Stimulated activated naive B cell treated with anti-CD40 and anti-IgM and Interleukin-4, amounts not matched to agents 10 μg/mL and 1 μg/mL and 100 μg/mL, for 72 hours (primary cell): ENCODE measurements at regions not wholly inside any gene's neighbourhood (a gene's known extent, or its start where the extent isn't known, plus 50 kb on each side); places are given as distances from the start of the nearest gene placed in this dataset.
"Not testable (repeated sequence)": the region's sequence is repeated elsewhere in the genome, so short reads cannot be mapped to it uniquely, and the experiment has no call there.

ENCODE experiments used
- ATAC-seq, 2 donors: fragments of 150-1000 bp; cut with Tn5 transposase; replicated peaks; 2 replicates each; pipeline ENCODE4 v1.10.0; 2021; ENCODE audit warnings: moderate library complexity in 1 of 2
- DNase-seq: peaks from one replicate; pipeline ENCODE4 v3.0.0; 2021
- H3K27ac Mint-ChIP-seq: one replicate; pipeline ENCODE4 v1.8.0; 2022; ENCODE audit warnings: mild to moderate bottlenecking, mixed read lengths
- H3K27me3 Mint-ChIP-seq, 2 donors: one replicate each; pipeline ENCODE4 v1.8.0; 2022; ENCODE audit warnings: mixed read lengths in 2 of 2
- H3K36me3 Mint-ChIP-seq, 2 donors: one replicate each; pipeline ENCODE4 v1.8.0; 2022; ENCODE audit warnings: mixed read lengths in 2 of 2, mild to moderate bottlenecking in 1 of 2
- H3K4me1 Mint-ChIP-seq, 2 donors: one replicate each; pipeline ENCODE4 v1.8.0; 2022; ENCODE audit warnings: mixed read lengths in 2 of 2, mild to moderate bottlenecking in 1 of 2
- H3K4me3 Mint-ChIP-seq, 2 donors: one replicate each; pipeline ENCODE4 v1.8.0; 2022; ENCODE audit warnings: mild to moderate bottlenecking in 2 of 2, mixed read lengths in 2 of 2, moderate library complexity in 1 of 2
- H3K9me3 Mint-ChIP-seq, 2 donors: one replicate each; pipeline ENCODE4 v1.8.0; 2022; ENCODE audit warnings: mixed read lengths in 2 of 2, mild to moderate bottlenecking in 1 of 2

GRCh38 chr6:78693835-78694234 is 173.5 kb upstream of the IRAK1BP1 start:
- H3K9me3 Mint-ChIP-seq = peaks cover 2 to 4% of the 10 kb centered on the region in 2 donors
- no peak for DNase-seq
- H3K4me3 Mint-ChIP-seq = no peak overlapping the region
- no peaks in the 10 kb centered on the region for H3K36me3 Mint-ChIP-seq
- no peak overlapping the region for H3K27ac Mint-ChIP-seq
- no peak for ATAC-seq
- no peaks in the 10 kb centered on the region for H3K27me3 Mint-ChIP-seq
- no peaks in the 10 kb centered on the region for H3K4me1 Mint-ChIP-seq

- DNase-seq, H3K36me3 Mint-ChIP-seq, ATAC-seq, H3K9me3 Mint-ChIP-seq, H3K27me3 Mint-ChIP-seq, H3K4me1 Mint-ChIP-seq, H3K4me3 Mint-ChIP-seq, H3K27ac Mint-ChIP-seq: not testable (repeated sequence)
Observed at GRCh38 chr6:78694628-78695027, 172.7 kb upstream of the IRAK1BP1 start.

GRCh38 chr6:78700991-78701390 is 166.4 kb upstream of the IRAK1BP1 start:
- Mint-ChIP-seq H3K36me3 (no peaks in the 10 kb centered on the region), H3K27me3 (no peaks in the 10 kb centered on the region), H3K4me3 (no peak overlapping the region), H3K27ac (no peak overlapping the region), H3K9me3 (peaks cover 0 to 2% of the 10 kb centered on the region in 2 donors), H3K4me1 (no peaks in the 10 kb centered on the region)
- DNase-seq (no peak), ATAC-seq (no peak)

- ATAC-seq = no peak
- Mint-ChIP-seq H3K36me3 (no peaks in the 10 kb centered on the region), H3K27me3 (no peaks in the 10 kb centered on the region), H3K27ac (no peak overlapping the region), H3K4me1 (no peaks in the 10 kb centered on the region), H3K9me3 (peaks cover 0 to 2% of the 10 kb centered on the region in 2 donors), H3K4me3 (no peak overlapping the region)
- no peak for DNase-seq
Observed at GRCh38 chr6:78701407-78701806, 165.9 kb upstream of the IRAK1BP1 start.

DNA sequence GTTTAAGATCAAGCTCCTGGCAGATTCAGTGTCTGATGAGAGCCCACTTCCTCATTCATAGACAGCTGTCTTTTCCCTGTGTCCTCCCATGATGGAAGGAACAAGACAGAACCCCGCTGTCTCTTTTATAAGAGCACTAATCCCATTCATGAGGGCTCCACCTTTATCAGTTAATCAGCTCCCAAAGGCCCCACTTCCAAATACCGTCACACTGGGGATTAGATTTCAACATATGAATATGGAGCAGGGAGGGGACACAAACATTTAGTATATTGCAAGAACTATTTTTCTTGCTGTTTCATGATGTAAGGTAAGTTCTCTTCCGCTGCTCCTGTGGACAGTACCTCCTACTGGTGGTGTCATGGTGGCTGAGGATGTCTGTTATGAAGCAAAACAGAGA is 158.3 kb upstream of the IRAK1BP1 start:
- H3K36me3 Mint-ChIP-seq = no peaks in the 10 kb centered on the region
- H3K4me3 Mint-ChIP-seq = no peak overlapping the region
- H3K27me3 Mint-ChIP-seq = no peaks in the 10 kb centered on the region
- no peak for DNase-seq
- no peak for ATAC-seq
- H3K27ac Mint-ChIP-seq = no peak overlapping the region
- no peaks in the 10 kb centered on the region for H3K9me3 Mint-ChIP-seq
- no peaks in the 10 kb centered on the region for H3K4me1 Mint-ChIP-seq

GRCh38 chr6:78713564-78713963 is 153.8 kb upstream of the IRAK1BP1 start:
- DNase-seq (no peak), ATAC-seq (no peak)
- Mint-ChIP-seq H3K36me3 (no peaks in the 10 kb centered on the region), H3K4me3 (no peak overlapping the region), H3K27me3 (no peaks in the 10 kb centered on the region), H3K27ac (no peak overlapping the region), H3K9me3 (no peaks in the 10 kb centered on the region), H3K4me1 (no peaks in the 10 kb centered on the region)

- H3K9me3 Mint-ChIP-seq = peaks cover 19 to 29% of the 10 kb centered on the region in 2 donors
- H3K36me3 Mint-ChIP-seq = no peaks in the 10 kb centered on the region
- DNase-seq (no peak), ATAC-seq (no peak)
- H3K27ac Mint-ChIP-seq = no peak overlapping the region
- no peaks in the 10 kb centered on the region for H3K4me1 Mint-ChIP-seq
- H3K27me3 Mint-ChIP-seq = no peaks in the 10 kb centered on the region
- H3K4me3 Mint-ChIP-seq = no peak overlapping the region
Observed at GRCh38 chr6:78744144-78744543, 123.2 kb upstream of the IRAK1BP1 start.

DNA sequence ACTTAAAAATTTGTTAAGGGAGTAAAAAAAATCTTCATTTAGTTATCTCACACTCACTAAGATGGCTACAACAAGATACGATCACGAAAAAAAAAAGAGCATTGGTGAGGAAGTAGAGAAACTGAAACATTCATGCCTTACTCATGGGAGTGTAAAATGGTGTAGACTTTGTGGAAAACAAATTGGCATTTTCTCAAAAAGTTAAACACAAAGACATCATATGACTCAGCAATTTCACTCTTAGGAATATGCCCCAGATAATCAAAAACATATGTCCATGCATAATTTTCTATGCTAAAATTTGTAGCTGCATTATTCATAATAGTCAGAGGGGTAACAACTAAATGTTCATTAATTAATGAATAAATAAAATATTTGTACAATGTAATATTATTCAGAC is 120.9 kb upstream of the IRAK1BP1 start:
- no peak overlapping the region for H3K27ac Mint-ChIP-seq
- peaks cover 15 to 18% of the 10 kb centered on the region in 2 donors for H3K9me3 Mint-ChIP-seq
- no peaks in the 10 kb centered on the region for H3K36me3 Mint-ChIP-seq
- H3K4me3 Mint-ChIP-seq = no peak overlapping the region
- ATAC-seq (no peak), DNase-seq (no peak)
- H3K4me1 Mint-ChIP-seq = no peaks in the 10 kb centered on the region
- H3K27me3 Mint-ChIP-seq = no peaks in the 10 kb centered on the region

GRCh38 chr6:78749326-78749725 is 118.0 kb upstream of the IRAK1BP1 start:
- H3K27ac Mint-ChIP-seq = no peak overlapping the region
- DNase-seq (no peak), ATAC-seq (no peak)
- peaks cover 9 to 14% of the 10 kb centered on the region in 2 donors for H3K9me3 Mint-ChIP-seq
- no peak overlapping the region for H3K4me3 Mint-ChIP-seq
- no peaks in the 10 kb centered on the region for H3K4me1 Mint-ChIP-seq
- H3K27me3 Mint-ChIP-seq = no peaks in the 10 kb centered on the region
- H3K36me3 Mint-ChIP-seq = no peaks in the 10 kb centered on the region

DNA sequence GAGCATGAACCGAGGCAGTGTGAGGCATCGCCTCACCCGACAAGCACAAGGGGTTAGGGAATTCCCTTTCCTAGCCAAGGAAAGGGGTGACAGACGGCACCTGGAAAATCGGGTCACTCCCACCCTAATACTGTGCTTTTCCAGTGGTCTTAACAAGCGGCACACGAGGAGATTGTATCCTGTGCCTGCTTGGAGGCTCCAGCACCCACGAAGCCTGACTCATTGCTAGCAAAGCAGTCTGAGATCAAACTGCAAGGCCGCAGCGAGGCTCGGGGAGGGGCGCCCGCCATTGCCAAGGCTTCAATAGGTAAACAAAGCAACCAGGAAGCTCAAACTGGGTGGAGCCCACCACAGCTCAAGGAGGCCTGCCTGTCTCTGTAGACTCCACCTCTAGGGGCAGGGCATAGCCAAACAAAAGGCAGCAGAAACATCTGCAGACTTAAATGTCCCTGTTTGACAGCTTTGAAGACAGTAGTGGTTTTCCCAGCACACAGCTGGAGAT is 109.0 kb upstream of the IRAK1BP1 start:
- ATAC-seq, H3K27ac Mint-ChIP-seq, H3K4me3 Mint-ChIP-seq, H3K27me3 Mint-ChIP-seq, H3K4me1 Mint-ChIP-seq, DNase-seq, H3K36me3 Mint-ChIP-seq: not testable (repeated sequence)
- peaks cover 14 to 26% of the 10 kb centered on the region in 2 donors for H3K9me3 Mint-ChIP-seq

DNA sequence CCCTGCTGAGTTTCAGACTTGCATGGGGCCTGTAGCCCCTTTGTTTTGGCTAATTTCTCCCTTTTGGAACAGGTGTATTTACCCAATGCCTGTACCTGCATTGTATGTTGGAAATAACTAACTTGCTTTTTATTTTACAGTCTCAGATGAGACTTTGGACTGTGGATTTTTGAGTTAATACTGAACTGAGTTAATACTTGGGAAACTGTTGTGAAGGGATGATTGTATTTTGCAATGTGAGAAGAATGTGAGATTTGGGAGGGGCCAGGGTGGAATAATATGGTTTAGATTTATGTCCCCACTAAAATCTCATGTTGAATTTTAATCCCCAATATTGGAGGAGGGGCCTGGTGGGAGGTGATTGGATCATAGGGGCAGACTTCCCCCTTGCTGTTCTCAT is 99.1 kb upstream of the IRAK1BP1 start:
- H3K36me3 Mint-ChIP-seq = no peaks in the 10 kb centered on the region

GRCh38 chr6:78770765-78771164 is 96.6 kb upstream of the IRAK1BP1 start:
- no peak for ATAC-seq
- Mint-ChIP-seq H3K4me3 (no peak overlapping the region), H3K36me3 (no peaks in the 10 kb centered on the region), H3K27me3 (no peaks in the 10 kb centered on the region), H3K9me3 (peaks cover 7 to 10% of the 10 kb centered on the region in 2 donors), H3K4me1 (no peaks in the 10 kb centered on the region), H3K27ac (no peak overlapping the region)
- no peak for DNase-seq

More for the DNA sequence above, 99.1 kb upstream of the IRAK1BP1 start:
- no peak for DNase-seq
- Mint-ChIP-seq H3K27ac (no peak overlapping the region), H3K9me3 (peaks cover 10 to 12% of the 10 kb centered on the region in 2 donors), H3K4me3 (no peak overlapping the region), H3K4me1 (no peaks in the 10 kb centered on the region), H3K27me3 (no peaks in the 10 kb centered on the region)
- ATAC-seq = no peak

GRCh38 chr6:78771586-78771985 is 95.8 kb upstream of the IRAK1BP1 start:
- Mint-ChIP-seq H3K9me3 (peaks cover 7 to 10% of the 10 kb centered on the region in 2 donors), H3K4me3 (no peak overlapping the region), H3K4me1 (no peaks in the 10 kb centered on the region), H3K36me3 (no peaks in the 10 kb centered on the region), H3K27ac (no peak overlapping the region), H3K27me3 (no peaks in the 10 kb centered on the region)
- ATAC-seq = no peak
- no peak for DNase-seq

DNA sequence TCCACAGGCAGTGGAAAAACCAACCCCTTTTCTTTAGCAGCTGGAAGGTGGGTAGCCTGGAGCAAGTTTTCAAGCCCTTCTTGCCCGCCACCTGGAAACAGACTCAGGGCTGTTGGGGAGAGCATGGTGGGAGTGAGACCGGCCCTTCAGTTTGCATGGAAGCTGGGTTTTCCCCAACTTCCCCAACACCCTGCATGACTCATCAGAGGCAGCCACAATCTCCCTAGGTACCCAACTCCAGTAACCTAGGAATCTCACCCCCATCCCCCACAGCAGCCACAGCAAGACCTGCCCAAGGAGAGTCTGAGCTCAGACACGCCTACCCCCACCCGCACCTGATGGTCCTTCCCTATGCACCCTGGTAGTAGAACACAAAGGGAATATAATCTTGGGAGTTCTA is 86.3 kb upstream of the IRAK1BP1 start:
- no peaks in the 10 kb centered on the region for H3K27me3 Mint-ChIP-seq
- H3K9me3 Mint-ChIP-seq = peaks cover 3 to 7% of the 10 kb centered on the region in 2 donors
- H3K27ac Mint-ChIP-seq = no peak overlapping the region
- DNase-seq = no peak
- no peaks in the 10 kb centered on the region for H3K4me1 Mint-ChIP-seq
- H3K36me3 Mint-ChIP-seq = no peaks in the 10 kb centered on the region
- ATAC-seq = no peak
- H3K4me3 Mint-ChIP-seq = no peak overlapping the region

DNA sequence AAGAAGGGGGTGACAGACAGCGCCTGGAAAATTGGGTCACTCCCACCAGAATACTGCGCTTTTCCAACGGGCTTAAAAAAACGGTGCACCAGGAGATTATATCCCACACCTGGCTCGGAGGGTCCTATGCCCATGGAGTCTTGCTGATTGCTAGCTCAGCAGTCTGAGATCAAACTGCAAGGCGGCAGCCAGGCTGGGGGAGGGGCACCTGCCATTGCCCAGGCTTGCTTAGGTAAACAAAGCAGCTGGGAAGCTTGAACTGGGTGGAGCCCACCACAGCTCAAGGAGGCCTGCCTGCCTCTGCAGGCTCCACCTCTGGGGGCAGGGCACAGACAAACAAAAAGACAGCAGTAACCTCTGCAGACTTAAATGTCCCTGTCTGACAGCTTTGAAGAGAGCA is 84.0 kb upstream of the IRAK1BP1 start:
- H3K4me1 Mint-ChIP-seq, H3K27me3 Mint-ChIP-seq, H3K4me3 Mint-ChIP-seq: not testable (repeated sequence)

GRCh38 chr6:78797270-78797669 is 70.1 kb upstream of the IRAK1BP1 start:
- Mint-ChIP-seq H3K36me3 (no peaks in the 10 kb centered on the region), H3K27ac (no peak overlapping the region), H3K4me3 (no peak overlapping the region), H3K9me3 (peaks cover 19 to 20% of the 10 kb centered on the region in 2 donors), H3K27me3 (no peaks in the 10 kb centered on the region), H3K4me1 (no peaks in the 10 kb centered on the region)
- DNase-seq (no peak), ATAC-seq (no peak)

More for the DNA sequence above, 84.0 kb upstream of the IRAK1BP1 start:
- H3K36me3 Mint-ChIP-seq, DNase-seq, ATAC-seq, H3K27ac Mint-ChIP-seq: not testable (repeated sequence)
- peaks cover 5 to 10% of the 10 kb centered on the region in 2 donors for H3K9me3 Mint-ChIP-seq
